DMS114 treated with DMSO at 0.1 percent for 48 hours (cell line): ENCODE measurements at regions not wholly inside any gene's neighbourhood (a gene's known extent, or its start where the extent isn't known, plus 50 kb on each side); places are given as distances from the start of the nearest gene placed in this dataset.
"Not testable (repeated sequence)": the region's sequence is repeated elsewhere in the genome, so short reads cannot be mapped to it uniquely, and the experiment has no call there.

Experiments
- DNase-seq: peaks from one replicate; lab custom pipeline; 2025; ENCODE audit not compliant: unreplicated experiment; lab: John Stamatoyannopoulos, UW

DNA sequence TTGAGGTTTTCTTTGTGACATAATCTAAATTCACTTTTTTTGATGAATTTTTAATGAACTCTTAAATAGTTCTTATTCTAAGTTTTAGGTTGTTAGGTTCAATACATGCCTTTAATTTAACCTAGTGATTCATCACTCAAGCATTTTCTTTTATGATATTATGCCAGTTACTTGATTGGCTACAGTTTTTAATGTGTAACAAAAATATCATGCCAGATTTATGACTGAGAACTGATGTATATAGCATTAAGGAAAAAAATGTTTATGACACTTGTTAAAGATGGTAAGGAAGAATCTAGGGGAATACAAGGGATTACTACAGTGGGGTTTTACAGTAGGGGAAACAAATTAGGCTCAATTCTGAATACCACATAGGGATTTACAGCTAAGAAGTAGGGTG is 103.1 kb downstream of the VGLL3 start:
- DNase-seq, result no peak

DNA sequence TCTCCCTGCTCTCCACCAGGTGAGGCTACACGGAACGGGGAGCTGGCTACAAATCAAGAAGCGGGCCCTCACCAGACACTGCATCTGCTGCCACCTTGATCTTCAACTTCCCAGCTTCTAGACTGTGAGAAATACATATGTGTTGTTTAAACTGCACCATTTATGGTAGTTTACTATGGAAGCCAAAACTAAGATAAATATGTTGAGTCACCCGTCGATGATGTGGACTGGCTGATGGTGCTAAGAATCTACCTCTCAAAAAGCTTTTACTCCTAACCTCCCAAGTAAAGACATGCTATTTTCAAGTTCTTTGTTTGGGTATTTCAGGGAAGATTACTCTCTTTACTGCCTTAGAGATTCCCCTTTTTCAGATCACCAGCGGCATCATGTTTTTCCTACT is 110.9 kb downstream of the VGLL3 start:
- DNase-seq, result no peak

DNA sequence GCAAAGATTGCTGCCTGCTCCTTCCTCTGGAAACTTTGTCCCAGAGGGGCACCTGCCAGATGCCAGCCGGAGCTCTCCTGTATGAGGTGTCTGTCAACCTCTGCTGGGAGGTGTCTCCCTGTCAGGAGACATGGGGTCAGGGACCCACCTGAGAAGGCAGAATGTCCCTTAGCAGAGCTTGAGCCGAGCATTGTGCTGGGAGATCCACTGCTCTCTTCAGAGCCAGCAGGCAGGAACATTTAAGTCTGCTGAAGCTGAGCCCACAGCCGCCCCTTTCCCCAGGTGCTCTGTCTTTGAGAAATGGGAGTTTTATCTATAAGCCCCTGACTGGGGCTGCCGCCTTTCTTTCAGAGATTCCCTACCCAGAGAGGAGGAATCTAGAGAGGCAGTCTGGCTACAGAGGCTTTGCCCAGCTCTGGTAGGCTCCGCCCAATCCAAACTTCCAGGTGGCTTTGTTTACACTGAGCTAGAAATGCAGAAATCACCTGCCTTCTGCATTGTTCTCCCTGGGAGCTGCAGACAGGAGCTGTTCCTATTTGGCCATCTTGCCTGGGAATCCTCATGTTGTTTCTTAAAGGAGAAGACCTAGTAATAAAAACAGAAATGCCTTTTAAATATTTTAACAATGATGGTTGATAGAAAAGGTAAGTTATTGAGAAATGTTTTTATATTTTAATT is 114.3 kb downstream of the VGLL3 start:
- not testable (repeated sequence) for DNase-seq

DNA sequence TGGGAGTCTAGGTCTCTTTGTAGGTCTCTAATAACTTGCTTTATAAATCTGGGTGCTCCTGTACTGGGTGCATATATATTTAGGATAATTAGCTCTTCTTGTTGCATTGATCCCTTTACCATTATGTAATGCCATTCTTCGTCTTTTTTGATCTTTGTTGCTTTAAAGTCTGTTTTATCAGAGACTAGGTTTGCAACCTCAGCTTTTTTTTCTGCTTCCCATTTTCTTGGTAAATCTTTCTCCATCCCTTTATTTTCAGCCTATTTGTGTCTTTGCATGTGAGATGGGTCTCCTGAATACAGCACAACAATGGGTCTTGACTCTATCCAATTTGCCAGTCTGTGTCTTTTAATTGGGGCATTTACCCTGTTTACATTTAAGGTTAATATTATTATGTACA is 116.2 kb downstream of the VGLL3 start:
- DNase-seq, result not testable (repeated sequence)

DNA sequence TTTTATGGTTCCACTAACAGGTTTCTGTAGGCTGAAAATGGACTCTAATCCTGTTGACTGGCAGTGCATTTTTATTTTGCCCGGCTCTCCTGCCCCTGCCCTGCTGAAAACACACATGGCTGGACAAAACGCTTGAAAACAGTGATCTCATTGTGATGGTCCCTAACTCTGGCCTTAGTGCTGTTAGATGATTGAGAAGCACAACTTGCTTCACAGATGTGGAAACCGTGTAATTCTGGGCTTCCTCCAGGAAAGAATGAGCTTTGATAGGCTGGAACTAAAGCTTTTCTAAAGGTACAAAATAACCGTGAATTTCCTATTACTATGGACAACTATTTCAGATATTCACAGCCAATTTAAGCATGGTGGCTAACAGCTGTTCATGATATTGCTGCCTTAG is 121.4 kb downstream of the VGLL3 start:
- peak; percentile 68 for DNase-seq

DNA sequence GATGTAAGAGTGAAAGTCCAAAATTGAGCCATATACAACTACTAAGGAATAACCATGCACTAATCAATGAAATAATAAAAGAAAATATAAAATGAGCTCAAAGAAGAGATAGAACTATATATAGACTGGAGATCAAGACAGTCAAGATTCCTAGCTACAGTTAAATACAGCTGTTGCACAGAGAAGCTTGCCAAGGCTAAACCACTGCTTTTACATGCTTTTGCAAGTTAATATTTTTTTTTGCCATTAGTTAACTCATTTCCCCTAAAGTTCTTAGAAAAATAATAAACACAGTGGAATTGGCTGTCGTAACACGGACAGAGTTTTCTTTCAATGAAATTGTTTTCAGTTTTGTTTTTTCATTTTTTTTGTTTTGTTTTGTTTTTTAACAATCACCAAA is 123.0 kb downstream of the VGLL3 start:
- DNase-seq, result no peak

DNA sequence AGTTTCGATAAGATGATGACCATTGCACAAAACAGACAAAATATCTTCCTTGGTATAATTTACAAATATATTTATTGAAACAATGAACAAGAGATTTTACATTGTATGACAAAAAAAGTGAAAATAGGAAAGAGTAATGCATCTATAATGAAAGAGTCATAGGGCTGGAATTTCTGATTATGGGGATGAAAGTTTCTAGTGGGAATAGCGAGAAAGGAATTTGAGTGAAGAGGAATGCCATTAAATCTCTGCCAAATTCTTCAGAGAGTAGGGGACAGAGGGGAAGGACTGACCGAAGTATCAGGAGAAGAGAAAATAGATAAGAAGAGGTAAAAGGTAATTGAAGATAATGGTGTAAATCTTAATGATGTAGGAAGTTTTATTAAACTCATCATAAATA is 125.4 kb downstream of the VGLL3 start:
- DNase-seq, result no peak

DNA sequence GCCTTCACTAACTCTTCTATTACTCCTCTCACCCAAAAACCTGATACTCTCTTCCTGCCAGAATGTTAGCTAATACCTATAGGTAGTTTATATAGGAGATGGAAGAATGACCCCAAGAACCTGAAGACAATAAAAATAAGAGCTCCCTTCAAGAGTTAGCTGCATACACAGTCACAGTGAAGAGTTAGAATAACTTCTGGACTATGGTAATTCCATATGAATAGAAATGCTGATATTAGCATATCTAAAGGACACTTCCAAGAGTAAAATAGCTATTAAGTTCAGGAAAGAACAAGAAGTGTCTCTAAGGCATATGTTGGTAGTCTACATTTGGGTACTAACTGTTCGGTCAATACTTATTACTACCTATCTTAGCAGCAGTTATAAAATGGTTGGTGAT is 134.2 kb downstream of the VGLL3 start:
- DNase-seq, result no peak

DNA sequence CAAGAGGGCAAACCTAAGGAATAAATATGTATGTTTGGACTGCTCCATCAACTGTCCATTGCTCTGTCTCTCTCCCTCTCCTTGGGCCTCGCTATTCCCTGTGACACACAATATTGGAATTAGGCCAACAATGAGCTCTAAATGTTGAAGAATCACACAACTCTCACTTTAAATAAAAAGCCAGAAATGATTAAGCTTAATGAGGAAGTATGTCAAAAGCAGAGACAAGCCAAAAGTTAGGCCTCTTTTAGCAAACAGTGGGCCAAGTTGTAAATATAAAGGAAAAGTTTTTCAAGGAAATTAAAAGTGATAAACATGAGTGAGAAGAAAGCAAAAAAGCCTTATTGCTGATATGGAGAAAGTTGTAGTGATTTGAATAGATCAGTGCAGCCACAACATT is 141.0 kb downstream of the VGLL3 start:
- no peak for DNase-seq

DNA sequence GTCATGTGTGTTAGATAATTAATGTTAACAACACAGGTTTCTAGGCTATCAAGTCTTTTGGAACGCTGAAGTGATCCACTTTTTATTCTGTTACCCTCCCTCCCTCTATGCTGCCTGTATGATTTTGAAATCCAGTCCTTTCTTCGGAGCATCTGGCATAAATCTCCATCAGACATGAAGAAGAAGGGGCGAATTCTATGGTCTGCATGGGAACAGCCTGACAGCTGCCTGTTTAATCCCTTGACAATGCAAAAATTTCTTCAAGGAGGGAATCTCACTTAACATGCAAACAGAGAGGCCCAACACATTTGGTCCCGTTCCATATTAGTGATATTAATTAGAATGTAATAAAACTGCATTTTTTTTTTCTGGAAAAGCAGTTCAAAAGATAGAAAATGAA is 145.2 kb downstream of the VGLL3 start:
- DNase-seq, result no peak

DNA sequence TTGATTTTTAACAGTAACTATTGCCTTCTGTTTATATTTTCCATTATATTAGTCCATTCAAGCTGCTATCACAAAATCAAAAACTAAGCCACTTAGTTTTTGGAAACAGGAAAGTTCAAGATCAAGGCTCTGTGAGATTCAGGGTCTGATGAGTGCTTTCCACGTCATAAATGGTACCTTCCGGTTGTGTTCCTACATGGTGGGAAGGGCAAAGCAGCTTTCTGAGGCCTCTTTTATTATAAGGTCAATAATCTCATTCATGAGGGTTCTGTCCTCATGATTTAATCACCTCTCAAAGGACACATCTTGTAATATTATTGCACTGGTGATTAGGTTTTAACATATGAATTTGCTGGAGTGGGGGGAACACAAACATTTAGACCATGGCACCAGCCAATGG is 152.0 kb downstream of the VGLL3 start:
- DNase-seq, result no peak

DNA sequence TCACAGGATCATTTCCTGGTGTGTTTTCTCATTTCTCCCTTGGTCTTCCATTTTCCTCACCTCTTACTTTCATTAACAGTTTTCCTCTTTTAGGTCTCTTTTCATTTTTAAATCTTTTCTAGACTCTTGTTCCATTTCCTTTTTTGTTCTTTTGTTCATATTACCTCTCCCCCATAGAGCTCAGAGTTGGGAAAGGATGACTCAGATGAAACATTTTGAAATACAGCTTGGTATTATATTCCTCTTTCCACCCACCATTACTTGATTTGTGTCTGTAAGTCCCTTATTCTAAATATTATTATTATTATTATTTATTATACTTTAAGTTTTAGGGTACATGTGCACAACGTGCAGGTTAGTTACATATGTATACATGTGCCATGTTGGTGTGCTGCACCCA is 153.1 kb downstream of the VGLL3 start:
- no peak for DNase-seq

DNA sequence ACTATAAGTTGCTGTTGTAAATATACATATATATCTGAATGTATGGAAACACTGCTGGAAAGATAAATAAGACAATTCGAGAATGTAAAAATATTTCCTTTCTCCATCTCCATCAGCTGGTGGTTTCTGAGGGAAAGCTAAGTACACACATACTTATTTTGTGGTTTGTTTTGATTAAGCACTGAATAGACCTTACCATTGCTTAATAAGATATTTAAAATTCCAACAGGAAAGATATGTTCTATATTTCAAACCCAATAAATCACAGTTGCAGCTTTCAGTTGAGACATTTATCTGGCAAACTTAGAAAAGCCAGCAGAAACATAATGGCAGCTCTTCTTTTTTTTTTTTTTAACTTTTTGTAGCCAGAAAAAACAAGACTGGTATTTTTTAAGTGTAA is 160.4 kb downstream of the VGLL3 start:
- DNase-seq, result no peak

DNA sequence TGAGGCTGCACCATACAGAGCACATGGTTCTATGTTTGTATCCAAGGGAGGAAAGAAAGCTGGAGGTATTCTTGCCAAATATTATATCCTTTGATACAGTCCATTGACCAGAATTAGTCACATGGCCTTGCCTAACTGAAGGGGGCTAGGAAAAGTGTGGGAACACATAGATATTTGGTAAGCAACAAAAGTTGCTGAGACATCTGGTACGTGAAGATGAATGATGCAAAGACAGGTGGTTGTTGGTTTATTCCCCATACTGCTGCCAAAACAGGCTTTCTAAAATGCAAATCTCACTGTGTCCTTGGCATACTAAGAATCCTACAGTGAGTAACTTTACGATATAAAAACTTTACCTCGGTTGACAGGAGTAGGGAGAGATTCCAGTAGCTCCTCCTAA is 162.2 kb downstream of the VGLL3 start:
- DNase-seq, result no peak

DNA sequence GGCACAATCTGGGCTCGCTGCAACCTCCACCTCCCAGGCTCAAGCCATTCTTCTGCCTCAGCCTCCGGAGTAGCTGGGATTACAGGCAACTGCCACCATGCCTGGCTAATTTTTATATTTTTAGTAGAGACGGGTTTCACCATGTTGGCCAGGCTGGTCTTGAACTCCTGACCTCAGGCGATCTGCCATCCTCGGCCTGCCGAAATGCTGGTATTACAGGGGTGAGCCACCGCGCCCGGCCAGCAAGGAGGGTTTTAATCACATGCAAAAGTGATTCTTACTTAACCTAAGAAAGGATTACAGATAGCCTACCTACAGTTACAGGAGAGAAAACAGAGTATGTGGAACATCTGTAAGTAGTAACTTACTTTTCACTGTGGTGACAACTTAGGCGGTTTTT is 163.4 kb downstream of the VGLL3 start:
- DNase-seq, result not testable (repeated sequence)

DNA sequence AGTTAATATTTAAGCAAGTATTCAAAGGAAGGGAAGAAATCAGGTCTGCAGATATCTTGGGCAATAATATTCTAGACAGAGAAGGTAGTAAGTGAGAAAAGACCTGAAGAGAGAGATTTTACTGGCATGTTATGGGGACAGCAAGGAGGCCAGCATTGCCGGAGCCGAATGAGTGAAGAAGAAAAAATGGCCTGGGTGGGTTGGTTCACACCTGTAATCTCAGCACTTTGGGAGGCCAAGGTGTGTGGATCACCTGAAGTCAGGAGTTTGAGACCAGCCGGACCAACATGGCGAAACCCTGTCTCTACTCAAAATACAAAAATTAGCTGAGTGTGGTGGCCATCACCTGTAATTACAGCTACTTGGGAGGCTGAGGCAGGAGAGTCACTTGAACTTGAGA is 164.7 kb downstream of the VGLL3 start:
- no peak for DNase-seq

DNA sequence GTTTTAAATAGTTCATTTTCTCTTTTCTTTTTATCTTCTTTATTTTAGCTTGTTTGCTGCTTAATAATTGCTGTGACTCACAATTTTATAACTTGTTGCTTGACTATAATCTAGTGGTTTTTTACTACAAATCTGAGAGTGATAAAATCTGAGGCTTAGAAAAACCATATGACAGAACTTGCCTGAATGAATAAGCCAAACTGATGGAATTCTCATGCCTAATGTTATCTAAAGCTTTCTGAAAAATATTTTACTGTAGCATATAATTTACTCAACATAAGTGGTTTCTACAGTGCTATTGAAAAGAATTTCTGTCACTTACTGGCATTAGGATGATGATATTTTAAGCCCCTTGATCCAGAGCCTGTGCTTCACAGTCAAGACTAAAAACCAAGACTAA is 175.1 kb downstream of the VGLL3 start:
- DNase-seq, result peak; percentile 66

DNA sequence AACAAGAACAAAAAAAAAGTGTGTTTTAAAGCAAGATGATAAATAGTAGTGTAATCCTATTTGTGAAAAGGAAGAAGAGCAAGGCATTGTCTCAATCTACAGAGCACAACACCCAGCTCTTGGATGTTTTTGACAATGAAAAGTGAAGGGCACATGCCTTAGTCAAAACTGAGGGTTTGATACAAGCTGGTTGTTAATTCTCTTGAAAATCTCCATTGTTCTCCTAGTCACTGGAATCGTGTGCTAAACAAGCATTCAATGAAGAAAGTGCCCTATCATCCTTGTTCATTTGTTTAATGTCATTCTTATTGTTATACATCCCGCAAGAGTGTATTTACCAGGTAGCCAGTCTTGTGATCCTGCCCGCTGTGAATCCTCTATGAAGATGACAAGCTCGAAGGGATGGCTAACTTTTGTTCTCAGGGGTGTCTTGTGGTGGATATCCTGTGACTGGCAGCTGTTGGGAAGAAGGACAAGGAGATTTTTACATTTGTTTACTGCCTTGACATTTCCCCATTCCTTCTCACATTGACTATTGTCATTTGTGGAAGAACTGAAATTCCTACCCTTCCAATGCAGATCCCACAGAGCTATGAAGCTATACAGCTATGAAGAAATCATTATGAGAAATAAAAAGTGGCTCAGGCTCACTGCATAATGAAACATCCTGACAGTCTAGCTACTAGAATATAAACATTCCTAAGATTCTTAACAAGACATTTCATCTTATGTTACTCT is 175.9 kb downstream of the VGLL3 start:
- DNase-seq, result peak; percentile 81

DNA sequence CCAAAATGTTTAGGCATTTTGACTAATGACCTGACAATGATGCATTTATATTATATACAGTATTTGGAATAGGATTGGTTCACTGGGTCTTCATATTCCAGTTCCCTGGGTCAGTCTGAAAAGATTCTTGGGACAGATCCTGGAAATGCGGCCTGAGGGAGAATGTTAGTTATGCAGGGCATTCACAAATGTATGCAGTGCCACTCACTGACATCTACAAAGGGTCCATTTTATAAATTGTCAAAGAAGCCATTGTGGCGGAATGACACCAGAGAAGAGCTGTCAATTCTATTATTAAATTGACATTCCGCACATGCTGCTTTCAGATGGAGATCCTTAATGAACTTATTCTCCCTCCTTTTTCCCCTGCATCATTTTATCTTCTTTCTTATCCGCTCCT is 176.6 kb downstream of the VGLL3 start:
- DNase-seq, result peak; percentile 90

DNA sequence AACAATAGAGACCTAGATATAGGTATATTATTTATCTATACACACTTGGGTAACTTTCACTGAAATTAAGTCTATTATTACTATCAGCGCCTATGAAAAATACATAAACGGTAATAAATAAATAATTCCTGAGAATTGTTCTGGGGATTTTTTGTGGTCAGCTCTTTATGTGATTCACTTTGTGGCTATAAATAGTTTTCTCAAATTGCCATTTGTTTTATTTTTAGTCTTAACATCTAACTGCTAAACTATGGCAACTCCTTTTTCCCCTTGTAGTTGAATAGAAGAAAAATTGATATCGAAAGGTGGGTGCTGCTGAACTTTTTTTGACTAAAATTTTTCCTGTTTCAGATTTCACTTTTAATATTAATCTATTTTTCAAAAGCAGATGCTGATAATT is 189.0 kb downstream of the VGLL3 start:
- DNase-seq, result no peak

DNA sequence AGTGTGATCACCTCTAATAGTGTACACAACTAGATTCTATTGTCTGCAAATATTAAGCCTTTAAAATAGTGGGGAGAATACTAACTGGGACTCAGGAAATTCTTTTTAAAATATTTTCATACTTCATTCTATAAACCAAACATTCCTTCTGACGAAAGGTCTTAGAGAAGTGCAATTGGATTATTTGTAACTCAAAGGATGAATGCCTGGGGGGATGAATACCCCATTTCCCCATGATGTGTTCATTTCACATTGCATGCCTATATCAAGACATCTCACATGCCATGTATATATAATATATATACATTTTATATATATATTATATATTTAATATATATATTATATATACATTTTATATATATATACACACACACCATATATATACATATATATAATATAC is 189.9 kb downstream of the VGLL3 start:
- DNase-seq, result no peak

DNA sequence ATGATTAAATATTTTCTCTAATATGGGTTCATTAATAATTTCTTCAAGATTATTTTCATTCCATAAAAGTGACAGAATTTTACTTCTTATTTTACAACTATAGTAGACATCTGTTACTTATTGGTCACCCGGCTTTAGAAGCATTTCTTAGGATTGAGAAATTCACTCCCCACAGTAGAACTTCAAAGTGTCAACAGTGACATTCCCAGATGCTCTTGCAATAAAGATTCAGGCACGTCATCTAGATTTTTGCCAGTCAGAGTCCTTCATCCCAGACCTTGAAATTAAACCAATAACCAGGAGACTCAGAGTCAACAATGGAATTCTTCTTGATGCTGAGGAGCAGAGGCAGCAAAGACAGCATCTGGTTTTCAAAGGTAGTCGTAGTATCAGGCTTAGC is 190.8 kb downstream of the VGLL3 start:
- no peak for DNase-seq

DNA sequence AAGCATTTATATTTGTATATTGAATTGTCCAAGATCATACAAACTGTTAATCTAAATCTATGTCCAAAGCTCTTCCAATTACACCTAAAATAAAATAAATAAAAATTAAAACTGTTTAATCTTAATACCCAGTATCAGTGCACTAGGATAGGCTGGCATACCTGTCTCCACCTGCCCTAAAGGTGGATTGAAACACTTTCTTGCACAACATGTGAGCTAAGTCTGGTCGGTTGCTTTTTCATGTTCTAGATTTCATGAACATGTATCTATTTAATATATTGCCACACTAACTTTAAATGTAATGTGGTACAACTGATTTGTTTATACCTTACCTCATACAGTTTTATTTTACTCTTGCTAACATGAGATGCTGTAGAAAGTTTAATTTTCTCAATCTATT is 193.0 kb downstream of the VGLL3 start:
- no peak for DNase-seq
